ENCODE measurements at regions not wholly inside any gene's neighbourhood (a gene's known extent, or its start where the extent isn't known, plus 50 kb on each side); places are given as distances from the start of the nearest gene placed in this dataset.

- H3K4me3 ChIP-seq (ENCODE audit: low read depth, low read length): no peak overlapping the region
- TF ChIP-seq, protein P1, sequence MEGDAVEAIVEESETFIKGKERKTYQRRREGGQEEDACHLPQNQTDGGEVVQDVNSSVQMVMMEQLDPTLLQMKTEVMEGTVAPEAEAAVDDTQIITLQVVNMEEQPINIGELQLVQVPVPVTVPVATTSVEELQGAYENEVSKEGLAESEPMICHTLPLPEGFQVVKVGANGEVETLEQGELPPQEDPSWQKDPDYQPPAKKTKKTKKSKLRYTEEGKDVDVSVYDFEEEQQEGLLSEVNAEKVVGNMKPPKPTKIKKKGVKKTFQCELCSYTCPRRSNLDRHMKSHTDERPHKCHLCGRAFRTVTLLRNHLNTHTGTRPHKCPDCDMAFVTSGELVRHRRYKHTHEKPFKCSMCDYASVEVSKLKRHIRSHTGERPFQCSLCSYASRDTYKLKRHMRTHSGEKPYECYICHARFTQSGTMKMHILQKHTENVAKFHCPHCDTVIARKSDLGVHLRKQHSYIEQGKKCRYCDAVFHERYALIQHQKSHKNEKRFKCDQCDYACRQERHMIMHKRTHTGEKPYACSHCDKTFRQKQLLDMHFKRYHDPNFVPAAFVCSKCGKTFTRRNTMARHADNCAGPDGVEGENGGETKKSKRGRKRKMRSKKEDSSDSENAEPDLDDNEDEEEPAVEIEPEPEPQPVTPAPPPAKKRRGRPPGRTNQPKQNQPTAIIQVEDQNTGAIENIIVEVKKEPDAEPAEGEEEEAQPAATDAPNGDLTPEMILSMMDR (IDR thresholded peaks at IDR 0.05; ENCODE audit: borderline replicate concordance, insufficient read depth, low read depth, low read length): no peak
Measured at GRCh38 chr22:49437956-49438355, 389.7 kb downstream of the BRD1 start.

DNA sequence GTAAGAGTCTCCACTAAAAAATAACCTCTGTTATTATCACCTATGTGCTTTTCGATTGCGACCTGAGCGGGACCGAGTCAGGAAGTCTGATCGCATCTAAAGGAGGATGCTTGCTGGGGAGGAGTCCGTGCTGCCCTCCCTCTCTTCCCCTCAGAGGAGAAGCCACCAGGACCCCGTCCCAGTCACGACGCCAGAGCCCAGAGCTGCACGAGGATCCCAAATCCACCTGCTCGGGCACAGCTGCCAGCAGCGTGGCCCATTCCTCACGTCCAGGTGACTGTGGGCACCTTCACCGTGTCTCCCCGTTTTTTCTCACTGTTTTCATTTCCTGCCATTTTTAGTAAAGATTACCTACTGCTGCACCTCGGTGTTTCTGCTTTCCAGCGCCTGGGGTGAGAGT, 390.3 kb downstream of the BRD1 start:
- H3K4me3 ChIP-seq (ENCODE audit: low read depth, low read length): no peak overlapping the region
- TF ChIP-seq, protein P1 (IDR thresholded peaks at IDR 0.05; ENCODE audit: borderline replicate concordance, insufficient read depth, low read depth, low read length): no peak

GRCh38 chr22:49436056-49436455, 391.6 kb downstream of the BRD1 start:
- no peak overlapping the region for H3K4me3 ChIP-seq (ENCODE audit: low read depth, low read length)
- TF ChIP-seq, protein P1 (IDR thresholded peaks at IDR 0.05; ENCODE audit: borderline replicate concordance, insufficient read depth, low read depth, low read length): no peak

DNA sequence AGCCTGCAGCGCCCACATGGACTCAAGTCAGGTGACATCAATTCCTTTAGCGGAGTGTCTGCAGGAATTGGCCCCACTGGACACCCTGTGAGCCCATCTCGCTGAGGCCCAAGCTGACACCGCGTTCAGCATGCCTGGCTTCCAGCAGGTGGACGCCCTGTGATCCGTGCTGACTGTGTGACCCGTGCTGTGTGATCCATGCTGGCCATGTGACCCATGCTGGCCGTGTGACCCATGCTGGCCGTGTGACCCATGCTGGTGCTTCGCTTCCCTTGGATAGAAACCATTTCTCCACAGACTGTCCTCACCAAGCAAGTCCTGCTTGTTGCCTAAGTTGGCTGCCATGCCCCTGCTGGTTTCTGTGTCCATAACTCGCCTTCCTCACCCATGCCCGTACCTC, 392.1 kb downstream of the BRD1 start:
- TF ChIP-seq, protein P1 (IDR thresholded peaks at IDR 0.05; ENCODE audit: borderline replicate concordance, insufficient read depth, low read depth, low read length): no peak
- no peak overlapping the region for H3K4me3 ChIP-seq (ENCODE audit: low read depth, low read length)

DNA sequence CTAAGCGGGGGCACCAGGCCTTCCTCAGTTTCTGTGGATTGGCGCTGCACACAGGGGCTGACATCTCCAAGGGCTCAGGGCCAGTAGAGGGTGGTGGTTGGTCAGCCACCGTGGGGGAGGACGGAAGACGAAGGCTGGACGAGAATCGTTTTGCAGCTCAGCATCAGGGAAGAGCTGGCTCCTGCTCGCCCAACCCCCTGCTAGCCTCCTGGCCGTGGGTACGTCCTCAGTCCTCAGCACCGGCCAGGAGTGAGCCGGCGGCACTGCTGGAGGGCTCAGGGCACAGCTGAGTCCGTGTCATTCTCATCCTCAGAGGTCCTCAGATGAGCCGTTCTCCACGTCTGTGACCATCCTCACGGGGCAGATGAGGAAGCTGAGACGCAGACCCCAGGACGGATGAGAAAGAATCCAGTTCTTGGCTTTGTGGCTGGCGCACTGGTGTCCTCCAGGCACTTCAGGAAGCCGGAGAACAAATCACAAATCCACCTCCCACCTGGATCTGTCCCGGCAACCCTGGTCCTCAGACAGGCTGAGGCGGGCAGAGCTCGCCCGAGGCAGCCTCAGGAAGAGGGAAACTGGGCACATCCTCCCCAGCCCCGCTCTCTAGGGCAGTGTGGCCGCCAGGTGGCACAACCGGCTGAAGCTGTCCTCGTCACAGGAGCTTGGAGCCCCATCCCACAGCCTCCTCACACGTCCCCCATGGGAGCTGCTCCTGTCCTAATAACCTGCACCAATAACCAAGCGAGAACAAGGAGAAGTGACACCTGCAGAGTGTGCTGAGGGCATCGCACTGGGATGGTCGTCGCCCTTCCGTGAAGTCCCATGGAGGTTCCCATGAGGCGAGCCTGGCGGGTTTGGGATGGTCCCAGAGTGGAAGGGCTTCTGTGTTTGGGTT, 393.7 kb downstream of the BRD1 start:
- TF ChIP-seq, protein P1 (IDR thresholded peaks at IDR 0.05; ENCODE audit: borderline replicate concordance, insufficient read depth, low read depth, low read length): no peak
- no peak overlapping the region for H3K4me3 ChIP-seq (ENCODE audit: low read depth, low read length)

DNA sequence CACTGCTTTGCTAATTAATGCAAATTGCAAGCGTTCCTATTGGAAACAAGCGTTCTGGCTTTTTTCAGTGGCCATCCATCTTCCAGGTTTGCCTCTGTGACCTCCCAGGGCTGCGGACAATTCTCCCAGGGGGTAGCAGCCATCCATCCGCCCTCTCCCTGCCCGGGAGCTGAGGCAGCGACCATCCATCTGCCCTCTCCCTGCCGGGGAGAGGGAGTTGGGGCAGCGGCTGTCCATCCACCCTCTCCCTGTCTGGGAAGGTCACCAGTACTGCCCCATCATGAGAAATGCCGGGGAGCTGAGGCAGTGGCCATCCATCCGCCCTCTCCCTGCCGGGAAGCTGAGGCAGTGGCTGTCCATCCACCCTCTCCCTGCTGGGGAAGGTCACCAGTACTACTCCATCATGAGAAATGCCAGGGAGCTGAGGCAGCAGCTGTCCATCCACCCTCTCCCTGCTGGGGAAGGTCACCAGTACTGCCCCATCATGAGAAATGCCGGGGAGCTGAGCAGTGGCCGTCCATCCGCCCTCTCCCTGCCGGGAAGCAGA, 394.7 kb downstream of the BRD1 start:
- no peak overlapping the region for H3K4me3 ChIP-seq (ENCODE audit: low read depth, low read length)
- TF ChIP-seq, protein P1 (IDR thresholded peaks at IDR 0.05; ENCODE audit: borderline replicate concordance, insufficient read depth, low read depth, low read length): no peak
